NCI-H446 treated with DMSO at 0.1 percent for 48 hours (cell line): ENCODE measurements at regions not wholly inside any gene's neighbourhood (a gene's known extent, or its start where the extent isn't known, plus 50 kb on each side); places are given as distances from the start of the nearest gene placed in this dataset.
A peak's percentile ranks its signal among the peaks of the same experiment; 100 is the strongest.
"Not testable (repeated sequence)": the region's sequence is repeated elsewhere in the genome, so short reads cannot be mapped to it uniquely, and the experiment has no call there.

Experiments
- DNase-seq: peaks from one replicate; lab custom pipeline; 2025; lab: John Stamatoyannopoulos, UW

DNA sequence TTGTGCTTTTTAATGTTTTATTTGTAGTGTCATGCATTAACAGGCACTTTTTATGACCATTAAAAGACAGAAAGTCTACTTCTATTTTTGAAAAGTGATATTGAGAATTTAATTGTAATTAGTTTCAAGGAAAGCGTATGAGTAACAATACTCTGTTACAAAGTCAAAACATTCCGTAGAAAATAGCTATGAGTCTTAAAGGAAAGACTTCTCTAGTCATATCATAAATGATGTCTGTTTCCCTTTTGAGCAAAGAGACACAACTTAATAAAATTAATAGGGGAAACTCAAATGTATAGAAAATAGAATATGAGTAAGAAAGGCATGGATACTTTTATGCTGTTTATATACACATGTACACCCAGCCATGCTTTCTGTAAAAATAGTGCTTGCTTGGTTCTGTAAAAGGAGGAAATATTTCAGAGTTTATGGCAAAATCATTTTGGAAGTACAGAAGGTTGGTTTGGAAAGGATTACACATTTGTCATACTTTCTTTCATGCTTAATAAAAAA, 107.8 kb upstream of the AHI1 start:
- DNase-seq = no peak

DNA sequence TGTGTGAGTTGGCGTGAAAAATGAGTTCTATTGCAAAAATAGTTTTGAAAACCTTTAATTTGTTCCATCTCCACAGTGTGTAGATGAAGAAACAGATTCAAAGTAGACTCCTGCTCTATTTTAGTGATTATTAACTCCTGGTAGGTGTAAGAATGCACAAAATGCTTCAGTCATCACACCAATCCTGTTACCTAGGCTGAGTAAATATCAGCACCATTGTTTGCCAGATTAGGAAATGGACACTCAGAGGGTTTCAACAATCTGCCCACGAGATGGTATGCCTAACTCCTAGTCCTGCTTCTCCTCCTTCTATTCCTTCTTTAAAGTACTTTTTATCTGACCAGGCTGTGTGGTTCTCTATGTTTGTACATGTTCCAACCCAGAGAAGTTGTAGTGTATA, 108.9 kb upstream of the AHI1 start:
- DNase-seq = no peak

DNA sequence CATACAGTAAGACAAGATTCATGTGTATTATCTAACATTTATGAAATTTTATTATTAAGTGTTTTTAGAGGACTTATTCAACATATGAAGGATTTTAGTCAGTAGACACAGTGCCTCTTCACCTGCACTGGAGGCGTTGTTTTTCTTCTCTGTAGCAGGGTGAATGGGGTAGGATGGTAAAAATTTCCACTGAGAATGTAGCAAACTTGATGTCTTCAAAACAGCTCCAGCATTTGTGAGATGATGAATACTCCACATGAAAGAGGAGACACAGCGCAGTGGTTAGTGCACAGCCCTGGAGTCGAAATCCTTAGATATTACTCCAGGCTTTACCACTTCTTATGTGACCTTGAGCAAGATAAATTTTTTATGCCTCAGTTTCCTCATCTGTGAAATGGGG, 110.5 kb upstream of the AHI1 start:
- no peak for DNase-seq

DNA sequence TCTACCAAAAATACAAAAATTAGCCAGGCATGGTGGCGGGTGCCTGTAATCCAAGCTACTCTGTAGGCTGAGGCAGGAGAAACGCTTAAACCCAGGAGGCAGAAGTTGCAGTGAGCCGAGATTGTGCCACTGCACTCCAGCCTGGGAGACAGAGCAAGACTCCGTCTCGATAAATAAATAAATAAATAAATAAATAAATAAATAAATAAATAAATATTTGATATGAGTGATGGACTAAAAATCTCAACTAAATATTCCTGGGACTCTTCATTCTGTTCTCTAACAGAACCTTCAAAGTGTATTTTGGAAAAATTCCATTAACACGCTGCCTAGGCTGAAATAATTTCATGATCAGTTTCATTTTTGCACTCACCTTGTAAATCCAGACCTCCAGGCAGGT, 112.7 kb upstream of the AHI1 start:
- not testable (repeated sequence) for DNase-seq

GRCh38 chr6:135616655-135617054, 119.1 kb upstream of the AHI1 start:
- DNase-seq = no peak

DNA sequence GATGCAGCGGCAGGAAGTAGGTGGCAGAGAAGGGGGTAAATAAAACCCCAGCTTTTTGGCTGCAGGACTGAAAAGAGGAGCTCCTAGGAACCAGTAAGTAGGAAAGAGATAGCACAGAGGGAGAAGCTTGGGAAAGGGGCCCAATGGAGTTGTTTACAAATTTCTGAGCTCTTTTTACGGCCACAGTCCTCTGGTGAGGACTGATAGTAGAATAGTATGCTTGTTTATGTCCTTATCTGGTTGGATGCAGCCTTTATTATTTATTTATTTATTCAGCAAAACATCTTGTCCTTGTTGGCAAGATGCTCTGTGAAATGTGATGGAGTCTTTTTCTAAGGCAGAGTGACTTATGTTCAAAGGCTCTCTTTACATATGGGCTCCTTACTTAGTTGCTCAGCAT, 119.7 kb upstream of the AHI1 start:
- DNase-seq = no peak

GRCh38 chr6:135622081-135622480, 124.5 kb upstream of the AHI1 start:
- DNase-seq = no peak

GRCh38 chr6:135623979-135624378, 126.4 kb upstream of the AHI1 start:
- no peak for DNase-seq

DNA sequence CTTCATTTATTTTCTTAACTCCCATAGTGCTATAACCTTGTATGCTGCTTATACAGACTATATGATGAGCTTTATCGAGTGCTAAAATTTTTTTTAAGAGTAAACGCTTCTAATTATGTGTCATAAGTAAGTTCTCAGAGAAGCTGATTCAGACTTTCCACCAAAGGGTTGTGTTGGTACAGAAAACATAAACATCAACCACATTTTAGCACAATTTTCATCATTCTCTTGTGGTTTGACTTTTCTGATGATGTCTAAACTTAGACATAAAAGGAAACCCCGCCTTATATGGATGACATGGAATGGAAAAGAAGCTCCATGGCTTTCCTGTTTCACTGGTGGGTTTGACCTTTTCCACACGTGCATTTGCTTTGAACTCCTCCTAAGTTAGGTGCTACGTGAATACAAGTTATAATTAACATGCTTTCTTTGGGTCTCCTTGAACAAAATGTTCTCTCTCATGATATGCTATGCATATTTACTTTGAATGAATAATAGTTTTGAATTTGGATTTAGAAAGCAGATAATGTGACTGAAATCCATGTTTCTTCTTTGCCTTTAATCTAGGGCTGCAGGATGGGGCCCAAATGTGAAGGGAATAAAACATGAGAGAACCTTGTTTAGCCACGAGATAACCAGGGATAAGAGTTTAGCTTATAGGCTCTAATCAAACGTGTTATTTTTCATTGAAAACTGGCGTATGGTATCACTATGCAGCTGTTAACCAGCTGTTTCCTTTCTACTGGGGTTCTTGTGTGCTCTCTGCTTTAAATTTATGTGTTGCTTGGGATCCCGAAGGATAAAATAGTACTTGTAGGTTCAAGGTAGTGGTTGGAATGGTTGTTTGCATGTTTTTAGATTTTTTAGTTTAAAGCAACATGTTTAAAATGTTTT, 127.1 kb upstream of the AHI1 start:
- DNase-seq = no peak

DNA sequence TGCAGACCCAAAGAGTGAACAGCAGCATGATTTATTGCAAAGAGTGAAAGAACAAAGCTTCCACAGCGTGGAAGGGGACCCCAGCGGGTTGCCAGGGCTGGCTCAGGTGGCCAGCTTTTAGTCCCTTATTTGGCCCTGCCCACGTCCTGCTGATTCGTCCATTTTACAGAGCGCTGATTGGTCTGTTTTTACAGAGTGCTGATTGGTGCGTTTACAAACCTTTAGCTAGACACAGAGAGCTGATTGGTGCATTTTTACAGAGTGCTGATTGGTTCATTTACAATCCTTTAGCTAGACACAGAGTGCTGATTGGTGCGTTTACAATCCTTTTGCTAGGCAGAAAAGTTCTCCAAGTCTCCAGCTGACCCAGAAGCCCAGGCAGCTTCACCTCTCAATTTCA, 128.5 kb upstream of the AHI1 start:
- not testable (repeated sequence) for DNase-seq

- DNase-seq = no peak
These were observed 129.7 kb upstream of the AHI1 start for GRCh38 chr6:135627092-135627715.

- no peak for DNase-seq
These were observed 133.3 kb upstream of the AHI1 start for GRCh38 chr6:135630789-135631376.

GRCh38 chr6:135631821-135632220, 134.3 kb upstream of the AHI1 start:
- peak; percentile 62 for DNase-seq

GRCh38 chr6:135633573-135633972, 136.0 kb upstream of the AHI1 start:
- DNase-seq = peak; percentile 71

DNA sequence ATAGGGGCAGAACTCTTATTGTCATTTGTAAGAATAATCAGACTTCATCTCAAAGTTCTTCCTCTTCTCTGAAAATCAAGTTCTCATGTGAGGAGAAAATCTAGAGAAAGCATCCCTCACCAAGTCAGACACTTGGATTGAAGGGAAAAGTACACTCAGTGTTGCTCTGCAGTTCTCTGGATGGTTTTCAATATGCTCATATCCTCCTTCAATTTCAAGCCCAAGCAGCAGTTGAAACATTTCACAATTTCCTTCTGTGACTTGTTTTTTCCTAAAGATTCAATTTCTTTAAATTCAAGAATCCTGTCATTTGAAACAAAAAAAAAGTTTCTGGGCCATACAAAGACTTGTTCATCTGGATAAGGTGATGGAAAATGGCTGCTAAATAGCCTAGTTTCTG, 140.2 kb upstream of the AHI1 start:
- no peak for DNase-seq

DNA sequence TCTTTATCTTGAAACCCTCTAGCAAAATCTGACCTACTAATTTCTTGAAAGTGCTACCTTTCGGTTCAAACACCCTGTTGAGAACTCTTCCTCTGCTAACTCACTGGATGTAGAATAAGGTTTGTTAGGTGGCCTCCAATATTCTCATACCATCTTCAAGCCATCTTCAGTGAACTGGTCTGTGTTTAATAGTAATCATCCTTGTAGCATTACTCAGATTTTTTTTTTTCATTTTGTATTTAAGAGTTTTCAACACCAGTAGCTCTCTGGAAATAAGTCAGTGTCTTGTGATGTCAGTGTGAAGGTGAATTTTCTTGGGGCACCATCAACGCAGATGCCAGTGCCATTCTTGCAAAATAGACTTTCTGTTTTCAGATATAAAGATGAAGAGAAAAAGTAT, 140.6 kb upstream of the AHI1 start:
- no peak for DNase-seq

- no peak for DNase-seq
These were observed 142.5 kb upstream of the AHI1 start for GRCh38 chr6:135640048-135640447.

- no peak for DNase-seq
These were observed 143.0 kb upstream of the AHI1 start for GRCh38 chr6:135640449-135641111.

- DNase-seq = no peak
These were observed 145.4 kb upstream of the AHI1 start for GRCh38 chr6:135642912-135643311.

DNA sequence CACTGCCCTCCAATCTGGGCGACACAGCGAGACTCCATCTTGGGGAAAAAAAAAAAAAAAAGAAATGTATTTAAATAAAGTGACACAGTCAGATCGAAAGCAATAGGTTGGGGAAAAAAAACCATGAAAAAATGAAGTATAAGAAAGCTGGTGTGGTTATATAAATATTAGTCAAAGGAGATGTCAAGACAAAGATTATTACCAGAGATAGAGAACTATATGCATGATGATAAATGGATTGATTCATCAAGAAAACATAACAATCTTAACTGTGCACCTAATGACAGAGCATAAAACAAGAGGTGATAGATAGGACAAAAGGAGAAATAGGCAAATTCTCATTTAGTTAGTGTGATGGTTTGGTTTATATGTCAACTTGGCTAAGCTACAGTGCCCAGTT, 146.9 kb upstream of the AHI1 start:
- no peak for DNase-seq

- no peak for DNase-seq
These were observed 150.0 kb upstream of the AHI1 start for GRCh38 chr6:135647521-135647920.

GRCh38 chr6:135651964-135652755, 154.6 kb upstream of the AHI1 start:
- DNase-seq = no peak
